ENCODE measurements at regions not wholly inside any gene's neighbourhood (a gene's known extent, or its start where the extent isn't known, plus 50 kb on each side); places are given as distances from the start of the nearest gene placed in this dataset.

DNA sequence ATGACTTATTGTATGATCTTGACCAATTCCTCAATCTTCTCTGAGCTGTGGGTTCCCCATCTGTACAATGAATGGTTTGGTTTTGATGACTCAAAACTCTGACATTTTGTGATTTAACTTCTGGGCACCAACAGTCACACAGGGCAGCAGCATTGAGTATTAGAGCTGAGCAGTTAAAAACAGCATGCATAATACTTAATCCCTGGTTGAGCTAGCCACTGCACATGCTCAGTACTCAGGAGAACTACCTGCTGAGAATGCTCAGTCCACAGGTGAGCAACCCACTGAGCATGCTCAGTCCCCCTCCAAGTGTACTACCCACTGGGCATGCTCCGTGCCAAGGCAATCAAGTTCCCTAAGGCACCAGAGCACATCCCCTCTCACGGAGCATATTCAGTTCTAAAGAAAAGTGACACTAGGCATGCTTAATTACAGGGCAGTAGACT is 68.7 kb downstream of the AIPL1 start:
- TF ChIP-seq POLR2A (IDR thresholded peaks at IDR 0.05; ENCODE audit: low read depth, low read length) (no peak), POLR2AphosphoS5 (IDR thresholded peaks at IDR 0.05; ENCODE audit: low read depth, low read length) (no peak)
